Prostate gland (tissue), 2 donors: ENCODE measurements at regions not wholly inside any gene's neighbourhood (a gene's known extent, or its start where the extent isn't known, plus 50 kb on each side); places are given as distances from the start of the nearest gene placed in this dataset.

Experiments
- DNase-seq: peaks from one replicate; pipeline ENCODE4 v3.0.0-alpha.2; 2019; ENCODE audit warnings: low spot score
- H3K27ac ChIP-seq, 2 donors: fragments of 200-600 bp; sonication (generic); 2 replicates each; pipeline ENCODE4 v1.5.1; 2017 to 2019
- H3K27me3 ChIP-seq: fragments of 200-600 bp; sonication (generic); replicated peaks from 2 replicates; pipeline ENCODE4 v1.5.1; 2019; ENCODE audit not compliant: insufficient read depth
- H3K36me3 ChIP-seq, 2 donors: fragments of 200-600 bp; sonication (generic); 1 replicate in 1 of 2; 2 replicates in 1 of 2; pipeline versions ENCODE4 v1.5.1 to v1.8.1; 2017 to 2019
- H3K4me1 ChIP-seq: fragments of 200-600 bp; sonication (generic); replicated peaks from 2 replicates; pipeline ENCODE4 v1.5.1; 2019
- H3K4me3 ChIP-seq, 2 donors: fragments of 200-600 bp; sonication (generic); 2 replicates each; pipeline ENCODE4 v1.5.1; 2017 to 2019
- H3K9me3 ChIP-seq: fragments of 200-600 bp; sonication (generic); 2 replicates; pipeline ENCODE4 v1.5.1; 2017
- POLR2A ChIP-seq: fragments of 450-650 bp; IDR thresholded peaks from one replicate; pipeline ENCODE4 v1.6.1; 2016; ENCODE audit warnings: antibody characterized with exemption, mild to moderate bottlenecking
- POLR2AphosphoS5 ChIP-seq: sonication (generic); formaldehyde crosslinking; IDR thresholded peaks from one replicate; pipeline ENCODE4 v1.6.1; 2017; ENCODE audit warnings: antibody characterized with exemption
- WGBS: methylation state at CpG from one replicate; pipeline ENCODE4 v1.1.5; 2018; 5-methylcytosine and 5-hydroxymethylcytosine counted together
- intact Hi-C: fragments of 100-400 bp; cut with DNase I; formaldehyde crosslinking; loops from one replicate; pipeline ENCODE4 v1.14.2; 2022
- TF ChIP-seq, protein P1 (sequence below), 4 experiments: fragments of 200-600 bp in 2 of 4; fragments of 450-650 bp in 2 of 4; sonication (generic) in 2 of 4; IDR thresholded peaks; 1 replicate in 3 of 4; 2 replicates in 1 of 4; pipeline ENCODE4 v1.5.1; 2016 to 2019; ENCODE audit warnings: antibody characterized with exemption in 4 of 4, mild to moderate bottlenecking in 2 of 4, moderate library complexity in 2 of 4

DNA sequence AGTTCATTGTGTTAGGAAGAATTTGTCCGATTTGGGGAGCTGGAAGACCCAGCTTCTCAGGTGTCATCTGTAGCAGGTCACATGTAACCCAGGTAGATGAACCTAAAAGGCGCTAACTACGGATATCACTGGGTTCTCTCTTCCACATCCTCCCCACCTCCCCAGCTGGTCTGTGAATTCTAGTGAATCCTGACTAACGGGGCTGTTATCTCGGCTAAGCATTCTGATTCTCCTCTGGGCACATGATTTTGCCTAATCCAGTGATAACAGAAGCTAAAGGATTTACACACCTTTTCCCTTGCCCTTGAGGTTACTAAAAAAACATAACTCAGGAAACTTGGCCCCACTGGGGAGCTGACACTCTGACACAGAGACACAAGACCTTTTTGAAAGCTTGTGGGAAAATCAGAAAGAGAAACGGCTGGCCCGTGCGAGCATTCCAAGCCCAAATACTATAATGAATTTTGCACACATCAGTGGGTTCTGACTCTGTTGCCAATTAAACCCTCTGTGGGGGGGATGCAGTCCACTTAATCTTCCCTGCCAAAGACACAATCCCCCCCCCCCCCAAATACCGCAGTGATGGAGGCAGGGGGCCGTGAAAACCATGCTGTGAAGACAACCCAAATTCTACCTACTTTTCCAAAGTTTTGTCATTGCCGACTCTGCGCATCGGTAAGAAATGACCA lies 81.0 kb upstream of the FZD10 start:
- Histone ChIP-seq H3K4me3 (no peak overlapping the region), H3K27me3 (no peaks in the 10 kb centered on the region), H3K4me1 (no peaks in the 10 kb centered on the region), H3K27ac (no peak overlapping the region), H3K36me3 (no peaks in the 10 kb centered on the region), H3K9me3 (no peaks in the 10 kb centered on the region)
- TF ChIP-seq, protein P1, sequence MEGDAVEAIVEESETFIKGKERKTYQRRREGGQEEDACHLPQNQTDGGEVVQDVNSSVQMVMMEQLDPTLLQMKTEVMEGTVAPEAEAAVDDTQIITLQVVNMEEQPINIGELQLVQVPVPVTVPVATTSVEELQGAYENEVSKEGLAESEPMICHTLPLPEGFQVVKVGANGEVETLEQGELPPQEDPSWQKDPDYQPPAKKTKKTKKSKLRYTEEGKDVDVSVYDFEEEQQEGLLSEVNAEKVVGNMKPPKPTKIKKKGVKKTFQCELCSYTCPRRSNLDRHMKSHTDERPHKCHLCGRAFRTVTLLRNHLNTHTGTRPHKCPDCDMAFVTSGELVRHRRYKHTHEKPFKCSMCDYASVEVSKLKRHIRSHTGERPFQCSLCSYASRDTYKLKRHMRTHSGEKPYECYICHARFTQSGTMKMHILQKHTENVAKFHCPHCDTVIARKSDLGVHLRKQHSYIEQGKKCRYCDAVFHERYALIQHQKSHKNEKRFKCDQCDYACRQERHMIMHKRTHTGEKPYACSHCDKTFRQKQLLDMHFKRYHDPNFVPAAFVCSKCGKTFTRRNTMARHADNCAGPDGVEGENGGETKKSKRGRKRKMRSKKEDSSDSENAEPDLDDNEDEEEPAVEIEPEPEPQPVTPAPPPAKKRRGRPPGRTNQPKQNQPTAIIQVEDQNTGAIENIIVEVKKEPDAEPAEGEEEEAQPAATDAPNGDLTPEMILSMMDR (IDR thresholded peaks at IDR 0.05), result no peak
- TF ChIP-seq POLR2A (no peak), POLR2AphosphoS5 (no peak)
- 77% methylated on average over 13 of the region's 13 CpGs for WGBS
- intact Hi-C loops, result no loop called here
- DNase-seq, result no peak

DNA sequence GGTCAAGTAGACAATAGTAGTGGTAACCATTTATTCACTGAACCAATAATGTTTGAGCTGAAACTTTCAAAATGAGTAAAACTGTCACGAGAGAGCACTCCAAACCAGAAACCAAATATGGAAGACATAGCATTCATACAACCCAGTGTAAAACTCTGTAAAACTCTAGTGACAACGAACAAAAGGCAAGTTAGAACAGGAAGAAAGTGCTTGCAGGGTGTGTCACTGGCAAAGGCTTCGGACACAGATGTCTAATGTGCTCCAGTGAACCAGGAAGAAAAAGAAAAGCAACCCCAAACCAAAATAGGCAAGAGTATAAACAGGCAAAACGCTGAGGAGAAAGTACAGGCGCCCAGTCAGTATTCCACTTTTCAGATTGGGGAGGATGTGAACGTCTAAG lies 79.3 kb upstream of the FZD10 start:
- H3K4me1 ChIP-seq, result no peaks in the 10 kb centered on the region
- H3K36me3 ChIP-seq, result no peaks in the 10 kb centered on the region
- H3K27ac ChIP-seq, result peak overlapping the region in 1 of 2 donors; percentile 47
- H3K9me3 ChIP-seq, result no peaks in the 10 kb centered on the region
- intact Hi-C loops, result no loop called here
- H3K27me3 ChIP-seq, result no peaks in the 10 kb centered on the region
- DNase-seq, result peak; percentile 49
- TF ChIP-seq POLR2A, result no peak
- TF ChIP-seq POLR2AphosphoS5, result peak; percentile 70
- WGBS, result 49% methylated on average over 6 of the region's 6 CpGs
- no peak overlapping the region for H3K4me3 ChIP-seq

DNA sequence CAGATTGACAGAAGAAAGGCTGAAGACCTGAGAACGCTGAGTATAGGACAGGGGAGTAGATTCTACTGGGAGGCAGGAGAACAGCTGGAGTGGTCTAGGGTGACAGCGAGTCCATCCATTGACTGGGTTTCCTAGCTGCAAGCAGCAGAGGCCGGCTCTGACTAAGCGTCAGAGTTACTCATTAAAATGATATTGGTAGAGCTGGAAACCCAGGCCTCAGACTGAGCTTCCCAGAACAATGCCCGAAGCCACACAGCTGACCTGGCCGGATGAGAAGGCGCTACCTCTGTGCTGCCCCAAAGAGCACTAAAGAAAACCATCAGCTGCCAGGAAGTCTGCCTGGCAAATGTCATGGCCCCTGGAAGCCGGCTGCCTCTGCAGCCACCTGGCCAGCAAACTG lies 78.5 kb upstream of the FZD10 start:
- DNase-seq, result no peak
- H3K27me3 ChIP-seq, result no peaks in the 10 kb centered on the region
- TF ChIP-seq, protein P1 (IDR thresholded peaks at IDR 0.05), result no peak
- TF ChIP-seq POLR2A (no peak), POLR2AphosphoS5 (no peak)
- H3K36me3 ChIP-seq, result no peaks in the 10 kb centered on the region
- no peaks in the 10 kb centered on the region for H3K9me3 ChIP-seq
- no peaks in the 10 kb centered on the region for H3K4me1 ChIP-seq
- 91% methylated on average over 8 of the region's 8 CpGs for WGBS
- H3K27ac ChIP-seq, result peak overlapping the region in 1 of 2 donors; percentile 47
- no peak overlapping the region for H3K4me3 ChIP-seq
- intact Hi-C loops, result no loop called here

DNA sequence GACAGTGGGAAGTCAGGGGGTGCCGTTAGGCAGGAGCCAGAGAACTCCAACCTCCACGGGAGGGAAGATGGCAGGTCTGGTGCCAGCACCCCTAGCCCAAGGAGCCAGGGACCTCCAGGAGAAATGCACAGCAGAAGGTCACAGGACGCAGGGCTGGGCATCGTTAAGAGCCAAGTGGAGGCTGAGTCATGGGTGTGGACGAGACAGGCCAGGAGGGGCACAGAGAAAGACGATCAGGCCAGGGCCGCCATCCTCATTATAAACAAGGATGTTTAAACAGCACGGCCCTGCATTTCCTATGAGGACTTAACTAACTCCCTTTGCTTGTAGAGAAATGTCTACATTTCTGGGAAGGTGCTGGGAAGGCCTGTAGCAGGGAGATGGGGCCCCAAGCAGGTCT lies 77.9 kb upstream of the FZD10 start:
- H3K27ac ChIP-seq, result no peak overlapping the region
- intact Hi-C loops, result no loop called here
- H3K36me3 ChIP-seq, result no peaks in the 10 kb centered on the region
- DNase-seq, result no peak
- no peaks in the 10 kb centered on the region for H3K27me3 ChIP-seq
- 79% methylated on average over 8 of the region's 8 CpGs for WGBS
- no peak for TF ChIP-seq POLR2AphosphoS5
- no peak for TF ChIP-seq POLR2A
- TF ChIP-seq, protein P1 (IDR thresholded peaks at IDR 0.05), result no peak
- H3K4me3 ChIP-seq, result no peak overlapping the region
- no peaks in the 10 kb centered on the region for H3K9me3 ChIP-seq
- H3K4me1 ChIP-seq, result no peaks in the 10 kb centered on the region

DNA sequence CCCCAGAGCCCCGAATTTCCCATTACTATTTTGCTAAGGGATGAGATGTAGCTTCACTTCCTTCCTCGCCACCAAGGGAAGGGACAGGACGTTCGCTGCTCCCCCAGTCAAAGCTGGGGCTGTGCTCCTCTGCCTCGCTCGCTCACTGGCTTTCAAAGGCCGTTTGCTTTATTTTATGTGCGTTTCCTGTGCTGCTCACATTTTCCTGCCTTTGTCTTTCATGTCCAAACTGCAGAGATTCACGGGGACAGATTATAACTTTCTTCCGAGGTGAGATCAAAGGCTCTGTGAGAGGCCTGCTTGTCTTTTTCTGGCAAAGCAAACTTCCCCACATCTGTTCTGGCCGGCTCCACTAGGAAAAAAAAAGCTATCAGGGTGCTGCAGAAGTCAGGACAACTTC lies 76.0 kb upstream of the FZD10 start:
- Histone ChIP-seq H3K27ac (peak overlapping the region; percentile 48 to 50), H3K36me3 (no peaks in the 10 kb centered on the region), H3K4me3 (no peak overlapping the region), H3K9me3 (no peaks in the 10 kb centered on the region), H3K27me3 (no peaks in the 10 kb centered on the region), H3K4me1 (no peaks in the 10 kb centered on the region)
- 13% methylated on average over 11 of the region's 11 CpGs for whole genome bisulfite sequencing
- intact Hi-C loops, result no loop called here
- TF ChIP-seq, protein P1 (IDR thresholded peaks at IDR 0.05), result no peak
- TF ChIP-seq POLR2AphosphoS5 (no peak), POLR2A (no peak)
- DNase-seq, result no peak
